Frontal cortex (tissue), 3 donors: ENCODE measurements at regions not wholly inside any gene's neighbourhood (a gene's known extent, or its start where the extent isn't known, plus 50 kb on each side); places are given as distances from the start of the nearest gene placed in this dataset.

ENCODE experiments used
- DNase-seq, 2 donors: peaks; one replicate each; pipeline ENCODE4 v3.0.0; 2012; ENCODE audit warnings: low spot score in 2 of 2
- FAIRE-seq: peaks from 2 replicates; lab custom pipeline; 2012; peaks lifted over from hg19 to GRCh38; lab: Jason Lieb, UNC
- donor health status: control.
- donor health status: control.
- donor health status: control.

- FAIRE-seq: no peak
- no peak for DNase-seq
Observed at GRCh38 chr3:71977525-71977924, 192.6 kb upstream of the PROK2 start.

- FAIRE-seq: no peak
- DNase-seq: no peak
Observed at GRCh38 chr3:71975573-71975972, 190.6 kb upstream of the PROK2 start.

- DNase-seq: no peak
- no peak for FAIRE-seq
Observed at GRCh38 chr3:71974786-71975185, 189.8 kb upstream of the PROK2 start.

GRCh38 chr3:71973274-71974030, 188.5 kb upstream of the PROK2 start:
- no peak for DNase-seq
- FAIRE-seq: no peak

DNA sequence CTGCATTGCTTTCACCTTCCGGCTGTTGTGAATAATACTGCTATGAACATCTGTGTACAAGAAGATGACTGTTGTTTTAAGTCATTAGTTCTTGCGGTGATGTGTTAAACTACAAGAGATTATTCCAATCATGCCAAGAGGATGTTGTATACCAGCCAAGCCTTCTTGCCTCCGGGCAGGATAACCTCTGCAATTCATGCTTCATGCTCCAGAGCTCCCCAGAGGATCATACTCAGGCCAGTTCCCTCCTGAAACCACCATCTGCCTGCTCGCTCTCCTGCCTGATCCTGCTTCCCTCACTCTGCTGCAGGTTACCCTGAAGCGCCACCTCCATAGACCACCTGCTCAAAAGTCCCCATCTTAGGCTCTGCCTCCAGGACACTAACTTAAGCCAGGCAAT, 187.1 kb upstream of the PROK2 start:
- DNase-seq: no peak
- FAIRE-seq: no peak

GRCh38 chr3:71968544-71968943, 183.6 kb upstream of the PROK2 start:
- DNase-seq: no peak
- no peak for FAIRE-seq

GRCh38 chr3:71966185-71966584, 181.2 kb upstream of the PROK2 start:
- no peak for FAIRE-seq

DNA sequence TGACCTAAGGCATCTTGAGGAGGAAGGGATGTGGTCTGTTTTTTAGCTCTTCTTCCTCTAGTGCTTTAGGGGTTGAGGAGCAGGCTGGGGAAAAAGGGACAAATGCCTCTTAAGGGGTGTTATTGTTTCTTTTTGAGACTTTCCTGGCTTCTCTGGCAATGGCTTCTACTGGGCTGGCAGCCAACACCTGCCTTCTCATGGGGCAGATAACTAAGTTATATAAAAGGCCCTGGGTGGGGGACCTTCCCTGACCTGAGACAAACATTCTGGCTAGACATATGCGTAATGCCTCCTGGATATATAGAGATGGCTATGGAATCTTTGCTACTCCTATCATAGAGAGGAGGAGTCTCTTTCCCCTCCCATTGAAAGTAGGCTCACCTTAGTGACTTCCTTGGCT, 179.2 kb upstream of the PROK2 start:
- DNase-seq (no peak), FAIRE-seq (no peak)

More at GRCh38 chr3:71966185-71966584, 181.2 kb upstream of the PROK2 start:
- DNase-seq: no peak

- no peak for FAIRE-seq
Observed at GRCh38 chr3:71962561-71963240, 177.8 kb upstream of the PROK2 start.

GRCh38 chr3:71961891-71962290, 176.9 kb upstream of the PROK2 start:
- DNase-seq: no peak
- FAIRE-seq: no peak

More at GRCh38 chr3:71962561-71963240, 177.8 kb upstream of the PROK2 start:
- DNase-seq: no peak

- DNase-seq (no peak), FAIRE-seq (no peak)
Observed at GRCh38 chr3:71961378-71961777, 176.4 kb upstream of the PROK2 start.

DNA sequence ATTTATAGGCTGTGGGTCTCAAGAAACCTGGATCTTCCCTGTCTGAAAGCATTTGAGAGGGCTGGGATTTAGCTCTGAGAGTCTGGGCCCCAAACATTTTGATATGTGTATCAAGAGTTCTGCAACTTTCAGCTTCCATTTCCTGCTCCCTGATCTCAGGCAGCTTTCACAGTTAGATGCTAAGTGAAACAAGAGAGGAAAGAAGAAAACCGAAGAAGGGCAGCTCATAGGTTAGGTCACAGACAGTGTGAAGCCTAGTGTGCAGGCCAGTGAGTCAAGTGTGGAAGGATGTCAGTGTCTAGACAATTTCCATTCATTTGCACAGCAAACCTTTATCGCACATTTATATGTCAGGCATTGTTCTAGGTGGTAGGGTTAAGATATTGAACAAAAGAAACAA, 173.6 kb upstream of the PROK2 start:
- FAIRE-seq (no peak), DNase-seq (no peak)

GRCh38 chr3:71956716-71957115, 171.8 kb upstream of the PROK2 start:
- FAIRE-seq: no peak

GRCh38 chr3:71956069-71956340, 171.1 kb upstream of the PROK2 start:
- no peak for DNase-seq
- no peak for FAIRE-seq

More at GRCh38 chr3:71956716-71957115, 171.8 kb upstream of the PROK2 start:
- no peak for DNase-seq

DNA sequence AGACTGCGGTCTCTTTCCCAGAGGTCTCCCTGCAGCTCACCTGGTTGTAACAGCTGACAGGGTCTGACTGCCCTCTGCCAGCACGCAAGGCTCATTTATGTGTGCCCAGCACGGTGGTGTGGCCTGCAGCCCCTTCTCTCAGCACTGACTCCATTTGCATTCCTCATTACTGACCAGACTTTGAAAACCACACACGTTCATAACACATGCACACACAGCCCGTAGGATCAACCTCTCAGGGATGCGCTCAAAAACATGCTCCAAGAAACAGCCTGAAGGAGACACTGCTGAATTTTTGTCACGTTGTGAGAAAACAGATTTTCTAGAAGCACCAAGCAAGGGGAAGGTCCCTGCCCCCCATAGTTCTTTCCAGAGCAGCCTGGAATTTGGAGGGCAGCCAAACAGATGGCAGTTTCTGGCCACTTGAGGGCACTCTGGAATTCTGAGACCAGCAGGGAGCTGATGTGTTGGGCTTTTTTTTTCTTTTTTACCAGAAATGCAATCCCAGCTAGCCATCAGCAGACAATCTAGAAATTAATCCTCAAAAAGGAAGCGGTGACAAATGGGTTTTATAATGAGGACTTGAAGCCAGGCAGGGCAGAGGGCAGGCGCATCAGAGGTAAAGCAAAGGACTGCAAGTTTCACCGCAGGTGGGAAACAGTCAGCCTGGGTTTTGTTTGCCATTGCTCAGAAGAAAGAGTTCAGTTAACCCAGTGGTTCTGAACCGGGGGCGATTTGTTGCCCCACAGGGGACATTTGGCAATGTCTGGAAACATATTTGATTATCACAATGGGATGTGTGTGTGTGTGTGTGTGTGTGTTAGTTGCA, 170.5 kb upstream of the PROK2 start:
- DNase-seq (peak; percentile 51 to 64), FAIRE-seq (peak; percentile 72)

GRCh38 chr3:71951842-71952241, 166.9 kb upstream of the PROK2 start:
- no peak for FAIRE-seq
- no peak for DNase-seq

- DNase-seq: no peak
- FAIRE-seq: no peak
Observed at GRCh38 chr3:71951361-71951760, 166.4 kb upstream of the PROK2 start.

- FAIRE-seq (no peak), DNase-seq (no peak)
Observed at GRCh38 chr3:71949442-71949841, 164.5 kb upstream of the PROK2 start.

GRCh38 chr3:71944482-71945065, 159.6 kb upstream of the PROK2 start:
- DNase-seq (no peak), FAIRE-seq (no peak)

GRCh38 chr3:71942432-71943187, 157.7 kb upstream of the PROK2 start:
- FAIRE-seq: no peak
- no peak for DNase-seq
